Lower leg skin (tissue), 4 donors: ENCODE measurements at regions not wholly inside any gene's neighbourhood (a gene's known extent, or its start where the extent isn't known, plus 50 kb on each side); places are given as distances from the start of the nearest gene placed in this dataset.

Source experiments
- DNase-seq, 2 donors: peaks; one replicate each; pipeline ENCODE4 v3.0.0-alpha.2; 2019; ENCODE audit warnings: low spot score in 2 of 2
- H3K4me3 ChIP-seq: fragments of 200-600 bp; sonication (generic); 2 replicates; pipeline ENCODE4 v1.5.1; 2017; ENCODE audit warnings: mild to moderate bottlenecking, low read depth; ENCODE audit not compliant: poor library complexity, severe bottlenecking
- CTCF ChIP-seq, 3 donors: fragments of 450-650 bp; IDR thresholded peaks; one replicate each; pipeline ENCODE4 v1.5.1; 2016; ENCODE audit warnings: antibody characterized with exemption in 3 of 3, mild to moderate bottlenecking in 3 of 3, moderate library complexity in 2 of 3
- POLR2A ChIP-seq, 2 donors: fragments of 450-650 bp; IDR thresholded peaks; one replicate each; pipeline ENCODE4 v1.6.1; 2016 to 2017; ENCODE audit warnings: antibody characterized with exemption in 2 of 2, mild to moderate bottlenecking in 1 of 2, moderate library complexity in 1 of 2
- WGBS, 2 donors: methylation state at CpG; one replicate each; pipeline ENCODE4 v1.1.5; 2018; 5-methylcytosine and 5-hydroxymethylcytosine counted together
- intact Hi-C: fragments of 100-400 bp; cut with DNase I; formaldehyde crosslinking; loops from one replicate; pipeline ENCODE4 v1.15.0; 2023; ENCODE audit warnings: low total_unique reads

- intact Hi-C loops: no loop called here
- no peak for DNase-seq
- 62 to 63% methylated on average over 3 of the region's 3 CpGs for WGBS, 2 donors
- H3K4me3 ChIP-seq: no peak overlapping the region
- TF ChIP-seq POLR2A (IDR thresholded peaks at IDR 0.05): no peak
- no peak for TF ChIP-seq CTCF (IDR thresholded peaks at IDR 0.05)
Observed at GRCh38 chr5:117652958-117653280, 1078.3 kb upstream of the SEMA6A start.

DNA sequence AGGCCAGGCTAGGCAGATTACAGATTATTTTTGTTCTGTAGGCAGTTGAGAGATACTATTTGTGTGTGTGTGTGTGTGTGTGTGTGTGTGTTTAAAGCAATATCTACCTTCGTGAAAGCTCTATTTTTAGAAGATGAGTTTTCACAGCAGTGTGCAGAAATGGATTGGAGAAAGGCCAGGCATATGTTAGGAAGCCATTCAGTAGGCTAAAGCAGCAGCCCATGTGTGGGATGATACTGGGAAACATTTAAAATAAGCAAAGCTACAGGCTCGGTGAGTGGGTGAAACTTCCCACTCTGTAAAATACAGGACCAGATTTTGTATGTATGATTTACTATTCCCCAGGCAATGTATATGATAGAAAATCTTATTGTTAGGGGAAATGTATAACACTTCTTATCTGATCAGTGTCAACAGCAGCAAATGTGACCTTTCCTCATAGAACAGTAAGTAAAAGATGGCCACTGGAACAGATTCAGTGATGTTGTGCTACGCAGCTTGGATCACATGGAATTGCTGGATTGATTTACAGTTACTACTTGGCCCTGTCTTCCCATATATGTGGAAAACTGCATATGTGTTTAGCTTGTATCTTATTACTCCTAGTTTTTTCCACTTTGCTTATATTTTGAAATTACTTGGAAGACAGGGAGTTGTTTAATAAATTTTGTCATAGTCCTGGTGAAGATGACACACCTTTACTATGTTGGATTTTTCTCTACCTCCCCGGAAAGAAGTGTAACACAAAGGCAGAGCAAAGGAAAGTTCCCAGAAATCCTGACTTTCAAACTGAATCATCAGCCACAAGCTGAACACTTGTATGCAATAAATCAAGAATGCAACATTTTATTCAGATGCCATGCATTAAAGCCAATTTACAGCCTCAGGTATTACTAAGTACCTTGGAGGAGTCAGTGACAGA is 1077.7 kb upstream of the SEMA6A start:
- intact Hi-C loops: no loop called here
- no peak overlapping the region for H3K4me3 ChIP-seq
- no peak for TF ChIP-seq CTCF (IDR thresholded peaks at IDR 0.05)
- no peak for TF ChIP-seq POLR2A (IDR thresholded peaks at IDR 0.05)
- WGBS, 2 donors: 50 to 52% methylated on average over 4 of the region's 4 CpGs
- no peak for DNase-seq

DNA sequence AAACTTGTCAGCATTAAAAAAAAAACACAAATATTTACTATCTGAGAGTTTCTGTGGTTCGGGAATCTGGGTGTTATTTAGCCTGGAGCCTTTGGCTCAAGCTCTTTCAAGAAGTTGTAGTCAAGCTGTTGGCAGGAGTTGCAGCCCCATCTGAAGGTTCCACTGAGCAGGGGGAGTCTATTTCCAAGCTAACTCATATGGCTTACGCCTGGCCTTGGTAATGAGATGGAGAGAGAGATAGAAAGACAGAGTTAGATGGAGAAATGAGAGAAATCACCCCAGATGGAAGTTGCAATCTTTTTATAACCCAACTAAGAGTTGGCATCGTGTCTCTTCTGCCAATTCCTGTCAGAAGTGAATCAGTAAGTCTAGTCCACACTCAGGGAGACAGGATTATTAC is 1075.2 kb upstream of the SEMA6A start:
- 48 to 55% methylated on average over 3 of the region's 3 CpGs for WGBS, 2 donors
- intact Hi-C loops: no loop called here
- no peak for DNase-seq
- H3K4me3 ChIP-seq: no peak overlapping the region
- TF ChIP-seq POLR2A (IDR thresholded peaks at IDR 0.05) (no peak), CTCF (IDR thresholded peaks at IDR 0.05) (no peak)

- TF ChIP-seq POLR2A (IDR thresholded peaks at IDR 0.05) (no peak), CTCF (IDR thresholded peaks at IDR 0.05) (no peak)
- no peak for DNase-seq
- intact Hi-C loops: no loop called here
- H3K4me3 ChIP-seq: no peak overlapping the region
Observed at GRCh38 chr5:117645400-117645799, 1070.8 kb upstream of the SEMA6A start.

DNA sequence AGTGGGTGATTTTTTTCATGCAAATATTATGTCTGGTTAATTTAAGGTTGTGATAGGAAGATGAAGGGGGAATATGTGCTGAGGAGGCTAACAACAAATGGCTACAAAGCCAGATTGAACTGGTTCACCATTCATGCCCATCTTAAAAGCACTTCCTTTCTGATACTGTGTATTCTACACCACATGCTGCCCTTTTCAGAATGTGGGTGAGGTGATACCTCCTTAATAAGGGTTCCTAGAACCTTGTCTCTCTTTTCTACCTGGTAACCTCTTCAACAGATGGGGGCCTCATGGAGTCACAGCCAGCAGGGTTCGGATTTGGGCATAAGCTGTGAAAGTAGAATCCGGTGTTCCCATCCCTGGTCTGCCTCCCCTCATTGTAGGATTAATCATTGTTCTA is 1064.0 kb upstream of the SEMA6A start:
- 87 to 98% methylated on average over 2 of the region's 2 CpGs for WGBS, 2 donors
- TF ChIP-seq POLR2A (IDR thresholded peaks at IDR 0.05) (no peak), CTCF (IDR thresholded peaks at IDR 0.05) (no peak)
- intact Hi-C loops: no loop called here
- no peak overlapping the region for H3K4me3 ChIP-seq
- no peak for DNase-seq

GRCh38 chr5:117633093-117633492 is 1058.5 kb upstream of the SEMA6A start:
- 92 to 95% methylated on average over 5 of the region's 5 CpGs for WGBS, 2 donors
- no peak for TF ChIP-seq CTCF (IDR thresholded peaks at IDR 0.05)
- no peak for TF ChIP-seq POLR2A (IDR thresholded peaks at IDR 0.05)
- intact Hi-C loops: no loop called here
- DNase-seq: no peak
- no peak overlapping the region for H3K4me3 ChIP-seq
